NOMO-1 treated with DMSO at 0.1 percent for 48 hours (cell line): ENCODE measurements at regions not wholly inside any gene's neighbourhood (a gene's known extent, or its start where the extent isn't known, plus 50 kb on each side); places are given as distances from the start of the nearest gene placed in this dataset.

Experiments used
- DNase-seq: peaks from one replicate; lab custom pipeline; 2025; ENCODE audit not compliant: unreplicated experiment; lab: John Stamatoyannopoulos, UW

- DNase-seq: no peak
Measured at GRCh38 chr21:28790335-28790734, 202.3 kb downstream of the LTN1 start.

- DNase-seq: no peak
Measured at GRCh38 chr21:28789523-28789922, 203.2 kb downstream of the LTN1 start.

GRCh38 chr21:28788030-28788429 is 204.6 kb downstream of the LTN1 start:
- DNase-seq: no peak

- no peak for DNase-seq
Measured at GRCh38 chr21:28783641-28784185, 209.0 kb downstream of the LTN1 start.

- peak; percentile 18 for DNase-seq
Measured at GRCh38 chr21:28781602-28782276, 210.9 kb downstream of the LTN1 start.

- DNase-seq: no peak
Measured at GRCh38 chr21:28779914-28780313, 212.8 kb downstream of the LTN1 start.

- no peak for DNase-seq
Measured at GRCh38 chr21:28776251-28776650, 216.4 kb downstream of the LTN1 start.

GRCh38 chr21:28775071-28775470 is 217.6 kb downstream of the LTN1 start:
- DNase-seq: no peak

- no peak for DNase-seq
Measured at GRCh38 chr21:28773036-28773435, 219.6 kb downstream of the LTN1 start.

GRCh38 chr21:28771790-28772501 is 220.7 kb downstream of the LTN1 start:
- DNase-seq: no peak

GRCh38 chr21:28770867-28771661 is 221.6 kb downstream of the LTN1 start:
- DNase-seq: no peak

GRCh38 chr21:28769683-28770082 is 223.0 kb downstream of the LTN1 start:
- DNase-seq: no peak

- DNase-seq: no peak
Measured at GRCh38 chr21:28768753-28769152, 223.9 kb downstream of the LTN1 start.

GRCh38 chr21:28767523-28767922 is 225.2 kb downstream of the LTN1 start:
- no peak for DNase-seq

GRCh38 chr21:28763809-28764418 is 228.8 kb downstream of the LTN1 start:
- no peak for DNase-seq

GRCh38 chr21:28762357-28762735 is 230.3 kb downstream of the LTN1 start:
- no peak for DNase-seq

- DNase-seq: no peak
Measured at GRCh38 chr21:28761674-28762356, 230.9 kb downstream of the LTN1 start.

GRCh38 chr21:28758883-28759242 is 233.8 kb downstream of the LTN1 start:
- DNase-seq: no peak

- DNase-seq: no peak
Measured at GRCh38 chr21:28758042-28758882, 234.4 kb downstream of the LTN1 start.

GRCh38 chr21:28754862-28755261 is 237.8 kb downstream of the LTN1 start:
- no peak for DNase-seq
